ENCODE measurements at regions not wholly inside any gene's neighbourhood (a gene's known extent, or its start where the extent isn't known, plus 50 kb on each side); places are given as distances from the start of the nearest gene placed in this dataset.

GRCh38 chr3:144622845-144623244 is 651.2 kb downstream of the DIPK2A start:
- H3K4me1 Mint-ChIP-seq, result peaks cover 11% of the 10 kb centered on the region; the same call in 2 of the 3 replicates
- DNase-seq (ENCODE audit: low spot score), result no peak

More at GRCh38 chr3:144622845-144623244, 651.2 kb downstream of the DIPK2A start:
- H3K4me1 ChIP-seq (ENCODE audit: insufficient read depth), result 0 out of 2 replicates have a peak, but pooled peaks cover 2% of the 10 kb centered on the region
- no peaks in the 10 kb centered on the region for H3F3A ChIP-seq (replicated peaks; ENCODE audit: low read depth)
- H3K9me2 ChIP-seq (ENCODE audit: insufficient read depth), result no peaks in the 10 kb centered on the region; the same call in 1 of the 2 replicates
- H3K27ac Mint-ChIP-seq, result no peak overlapping the region
- no peak overlapping the region for H3K4me3 ChIP-seq
- H3K36me3 Mint-ChIP-seq (ENCODE audit: low read depth), result peaks cover 8% of the 10 kb centered on the region; the same call in 1 of the 3 replicates
- no peaks in the 10 kb centered on the region for H3K27me3 ChIP-seq (ENCODE audit: insufficient read depth)
- H3K9me3 Mint-ChIP-seq, result peaks cover 15% of the 10 kb centered on the region
- H3K4me3 Mint-ChIP-seq, result no peak overlapping the region
- ATAC-seq, result no peak
- no peaks in the 10 kb centered on the region for H4K20me1 ChIP-seq (replicated peaks; ENCODE audit: insufficient read depth)
- no peak overlapping the region for H3K27ac ChIP-seq (ENCODE audit: low read depth)
- H3K36me3 ChIP-seq (ENCODE audit: insufficient read depth), result no peaks in the 10 kb centered on the region
- H3K79me2 ChIP-seq (replicated peaks; ENCODE audit: insufficient read depth), result no peaks in the 10 kb centered on the region
- H3K27me3 Mint-ChIP-seq (ENCODE audit: insufficient read depth, low read depth, poor library complexity), result peaks cover 1% of the 10 kb centered on the region
- no peak overlapping the region for H2AFZ ChIP-seq
- no peak for TF ChIP-seq ZNF331 (CRISPR knock-in tag; IDR thresholded peaks at IDR 0.05; ENCODE audit: low read depth)
- no peak for TF ChIP-seq ZNF114 (CRISPR knock-in tag; IDR thresholded peaks at IDR 0.05)
- TF ChIP-seq ETS1 (IDR thresholded peaks at IDR 0.05), result no peak
- TF ChIP-seq ZNF462 (CRISPR knock-in tag; IDR thresholded peaks at IDR 0.05), result no peak
- TF ChIP-seq CTCF (conservative IDR thresholded peaks at IDR 0.05; ENCODE audit: low read depth in 2 of 2), result no peak
- no peak for TF ChIP-seq EZH2 (IDR thresholded peaks at IDR 0.05; ENCODE audit: low read depth, unreplicated experiment)
- TF ChIP-seq NANOG (IDR thresholded peaks at IDR 0.05; ENCODE audit: borderline replicate concordance), result no peak
- TF ChIP-seq POLR2AphosphoS5 (IDR thresholded peaks at IDR 0.05; ENCODE audit: low read depth), result no peak
- TF ChIP-seq EZH2phosphoT487 (IDR thresholded peaks at IDR 0.05; ENCODE audit: unreplicated experiment), result no peak
- no peak for TF ChIP-seq JUNB (IDR thresholded peaks at IDR 0.05; ENCODE audit: unreplicated experiment)
- TF ChIP-seq CREB1 (CRISPR knock-in tag; IDR thresholded peaks at IDR 0.05; ENCODE audit: low read depth), result no peak
- no peak for TF ChIP-seq STAT1 (IDR thresholded peaks at IDR 0.05; ENCODE audit: unreplicated experiment)
- no peak for TF ChIP-seq REST (IDR thresholded peaks at IDR 0.05; ENCODE audit: unreplicated experiment)
- no peak overlapping the region for H3K4me2 ChIP-seq
